ENCODE measurements at regions not wholly inside any gene's neighbourhood (a gene's known extent, or its start where the extent isn't known, plus 50 kb on each side); places are given as distances from the start of the nearest gene placed in this dataset.

GRCh38 chr1:173423291-173423690 lies 53.8 kb upstream of the PRDX6 start:
- no peak overlapping the region for H3K27ac ChIP-seq (replicated peaks)
- H3K27me3 ChIP-seq (ENCODE audit: insufficient read depth, poor library complexity, severe bottlenecking), result no peaks in the 10 kb centered on the region
- DNase-seq (ENCODE audit: low read depth in 1 of 2, low spot score in 1 of 2), result no peak
- TF ChIP-seq SPI1 (IDR thresholded peaks at IDR 0.05; ENCODE audit: borderline replicate concordance, low read depth) (no peak), POLR2AphosphoS5 (IDR thresholded peaks at IDR 0.05; ENCODE audit: low read depth) (no peak), GABPA (IDR thresholded peaks at IDR 0.05; ENCODE audit: low read depth) (no peak)
- no peak overlapping the region for H3K4me3 ChIP-seq (replicated peaks; ENCODE audit: insufficient read depth, low read length)

- Histone ChIP-seq H3K4me3 (replicated peaks; ENCODE audit: insufficient read depth, low read length) (no peak overlapping the region), H3K27me3 (ENCODE audit: insufficient read depth, poor library complexity, severe bottlenecking) (no peaks in the 10 kb centered on the region), H3K27ac (replicated peaks) (no peak overlapping the region)
- DNase-seq (ENCODE audit: low read depth in 1 of 2, low spot score in 1 of 2), result no peak
- no peak for TF ChIP-seq REST (IDR thresholded peaks at IDR 0.05; ENCODE audit: insufficient replicate concordance, low read depth)
- TF ChIP-seq SPI1 (IDR thresholded peaks at IDR 0.05; ENCODE audit: borderline replicate concordance, low read depth), result no peak
- no peak for TF ChIP-seq CTCF (IDR thresholded peaks at IDR 0.05; ENCODE audit: insufficient read depth, low read length)
- TF ChIP-seq POLR2AphosphoS5 (IDR thresholded peaks at IDR 0.05; ENCODE audit: low read depth), result no peak
- no peak for TF ChIP-seq GABPA (IDR thresholded peaks at IDR 0.05; ENCODE audit: low read depth)
Observed at GRCh38 chr1:173424143-173424542, 53.0 kb upstream of the PRDX6 start.

GRCh38 chr1:173424782-173425407 lies 52.2 kb upstream of the PRDX6 start:
- no peak for TF ChIP-seq POLR2AphosphoS5 (IDR thresholded peaks at IDR 0.05; ENCODE audit: low read depth)
- Histone ChIP-seq H3K27me3 (ENCODE audit: insufficient read depth, poor library complexity, severe bottlenecking) (no peaks in the 10 kb centered on the region), H3K27ac (replicated peaks) (no peak overlapping the region), H3K4me3 (replicated peaks; ENCODE audit: insufficient read depth, low read length) (no peak overlapping the region)
- DNase-seq (ENCODE audit: low read depth in 1 of 2, low spot score in 1 of 2), result no peak

- TF ChIP-seq REST (IDR thresholded peaks at IDR 0.05; ENCODE audit: insufficient replicate concordance, low read depth), result no peak
- TF ChIP-seq SPI1 (IDR thresholded peaks at IDR 0.05; ENCODE audit: borderline replicate concordance, low read depth), result no peak
- no peak for TF ChIP-seq CTCF (IDR thresholded peaks at IDR 0.05; ENCODE audit: insufficient read depth, low read length)
- no peak for TF ChIP-seq GABPA (IDR thresholded peaks at IDR 0.05; ENCODE audit: low read depth)
- TF ChIP-seq POLR2AphosphoS5 (IDR thresholded peaks at IDR 0.05; ENCODE audit: low read depth), result no peak
- H3K27ac ChIP-seq (replicated peaks), result no peak overlapping the region
- H3K27me3 ChIP-seq (ENCODE audit: insufficient read depth, poor library complexity, severe bottlenecking), result no peaks in the 10 kb centered on the region
- no peak for DNase-seq (ENCODE audit: low read depth in 1 of 2, low spot score in 1 of 2)
- H3K4me3 ChIP-seq (replicated peaks; ENCODE audit: insufficient read depth, low read length), result no peak overlapping the region
Observed at GRCh38 chr1:173426057-173426456, 51.1 kb upstream of the PRDX6 start.
